CD4-positive, alpha-beta T cell (primary cell): ENCODE measurements at regions not wholly inside any gene's neighbourhood (a gene's known extent, or its start where the extent isn't known, plus 50 kb on each side); places are given as distances from the start of the nearest gene placed in this dataset.

ENCODE experiments used
- ATAC-seq: fragments of 200-7000 bp; cut with Tn5 transposase; one replicate; pipeline ENCODE4 v1.10.0; 2022; ENCODE audit warnings: mild to moderate bottlenecking; ENCODE audit not compliant: poor library complexity
- CTCF ChIA-PET: fragments of 350-600 bp; sonication (Branson Sonifier 250); formaldehyde crosslinking; loops from one replicate; lab custom pipeline; 2021; ENCODE audit warnings: antibody characterized with exemption, inconsistent platforms; lab: Charles Lee
- POLR2A ChIA-PET: fragments of 350-600 bp; sonication (Branson Sonifier 250); formaldehyde crosslinking; loops from one replicate; lab custom pipeline; 2021; ENCODE audit warnings: antibody characterized with exemption, inconsistent platforms; lab: Charles Lee
- DNase-seq, 14 experiments: peaks; one replicate each; pipeline ENCODE4 v3.0.0-alpha.2; 2013 to 2020; ENCODE audit warnings: mixed read lengths in 2 of 14
- H3K27ac ChIP-seq, 2 donors: one replicate each; pipeline versions ENCODE4 v1.5.1 to v1.7.0; 2013; ENCODE audit warnings: low read length in 2 of 2, low read depth in 1 of 2, mild to moderate bottlenecking in 1 of 2
- H3K27me3 ChIP-seq, 2 experiments: 1 replicate in 1 of 2; 2 replicates in 1 of 2; pipeline versions ENCODE4 v1.6.1 to v1.7.0; 2013; ENCODE audit warnings: low read length in 2 of 2, control low read depth in 1 of 2, mild to moderate bottlenecking in 1 of 2, moderate library complexity in 1 of 2; ENCODE audit not compliant: insufficient read depth in 2 of 2, control insufficient read depth in 1 of 2
- H3K36me3 ChIP-seq: one replicate; pipeline ENCODE4 v1.6.1; 2013; ENCODE audit warnings: low read length, control low read depth; ENCODE audit not compliant: insufficient read depth
- H3K4me1 ChIP-seq: one replicate; pipeline ENCODE4 v1.6.1; 2013; ENCODE audit warnings: low read length, control low read depth; ENCODE audit not compliant: insufficient read depth
- H3K4me3 ChIP-seq: one replicate; pipeline ENCODE4 v1.5.1; 2013; ENCODE audit warnings: mild to moderate bottlenecking, low read length, moderate library complexity
- H3K9me3 ChIP-seq, 2 experiments: 1 replicate in 1 of 2; 2 replicates in 1 of 2; pipeline versions ENCODE4 v1.6.1 to v1.7.0; 2013; ENCODE audit warnings: low read length in 2 of 2, mild to moderate bottlenecking in 2 of 2, control low read depth in 1 of 2, moderate library complexity in 1 of 2; ENCODE audit not compliant: control insufficient read depth in 1 of 2, insufficient read depth in 1 of 2
- H3K27ac Mint-ChIP-seq: one replicate; pipeline ENCODE4 v1.8.0; 2020; ENCODE audit warnings: mixed read lengths
- H3K27me3 Mint-ChIP-seq: one replicate; pipeline ENCODE4 v1.8.0; 2021; ENCODE audit warnings: mixed read lengths
- H3K36me3 Mint-ChIP-seq: one replicate; pipeline ENCODE4 v1.8.0; 2021; ENCODE audit warnings: low read depth, mixed read lengths
- H3K4me1 Mint-ChIP-seq: one replicate; pipeline ENCODE4 v1.8.0; 2021; ENCODE audit warnings: low read depth, mixed read lengths
- H3K4me3 Mint-ChIP-seq: one replicate; pipeline ENCODE4 v1.8.0; 2020; ENCODE audit warnings: mild to moderate bottlenecking, mixed read lengths
- H3K9me3 Mint-ChIP-seq: one replicate; pipeline ENCODE4 v1.8.0; 2020; ENCODE audit warnings: mixed read lengths
- CTCF ChIP-seq: fragments of 200-600 bp; IDR thresholded peaks from one replicate; pipeline ENCODE4 v1.8.0; 2022; ENCODE audit warnings: antibody characterized with exemption, mild to moderate bottlenecking
- intact Hi-C, 2 experiments: fragments of 100-400 bp; cut with DNase I in 1 of 2; cut with micrococcal nuclease in 1 of 2; formaldehyde crosslinking; loops; one replicate each; pipeline versions ENCODE4 v1.15.1 to v1.9.0; 2023 to 2025; cut with DNase I, micrococcal nuclease

GRCh38 chr18:40233931-40234616, 1721.0 kb upstream of the PIK3C3 start:
- no peak overlapping the region for H3K4me3 ChIP-seq
- no peaks in the 10 kb centered on the region for H3K36me3 ChIP-seq
- Mint-ChIP-seq H3K36me3 (no peaks in the 10 kb centered on the region), H3K27ac (no peak overlapping the region), H3K4me1 (no peaks in the 10 kb centered on the region), H3K9me3 (peaks cover 3% of the 10 kb centered on the region), H3K27me3 (no peaks in the 10 kb centered on the region), H3K4me3 (no peak overlapping the region)
- POLR2A ChIA-PET: no interaction called here
- H3K9me3 ChIP-seq: no peaks in the 10 kb centered on the region
- TF ChIP-seq CTCF: no peak
- intact Hi-C loops: no loop called here
- H3K27ac ChIP-seq: no peak overlapping the region
- no peaks in the 10 kb centered on the region for H3K27me3 ChIP-seq
- no peak for ATAC-seq
- no peaks in the 10 kb centered on the region for H3K4me1 ChIP-seq
- no peak for DNase-seq
- CTCF ChIA-PET: no interaction called here

GRCh38 chr18:40222776-40223175, 1732.3 kb upstream of the PIK3C3 start:
- Histone ChIP-seq H3K9me3 (no peaks in the 10 kb centered on the region), H3K27ac (no peak overlapping the region), H3K4me1 (no peaks in the 10 kb centered on the region), H3K36me3 (no peaks in the 10 kb centered on the region), H3K27me3 (no peaks in the 10 kb centered on the region), H3K4me3 (no peak overlapping the region)
- no peaks in the 10 kb centered on the region for H3K4me1 Mint-ChIP-seq
- no peak overlapping the region for H3K27ac Mint-ChIP-seq
- ChIA-PET CTCF (no interaction called here), POLR2A (no interaction called here)
- no peak for ATAC-seq
- no peak overlapping the region for H3K4me3 Mint-ChIP-seq
- H3K9me3 Mint-ChIP-seq: peaks cover 8% of the 10 kb centered on the region
- no peaks in the 10 kb centered on the region for H3K27me3 Mint-ChIP-seq
- no peaks in the 10 kb centered on the region for H3K36me3 Mint-ChIP-seq
- intact Hi-C loops: no loop called here
- no peak for DNase-seq
- no peak for TF ChIP-seq CTCF

- no peak overlapping the region for H3K27ac Mint-ChIP-seq
- H3K4me3 ChIP-seq: no peak overlapping the region
- CTCF ChIA-PET: no interaction called here
- no peaks in the 10 kb centered on the region for H3K36me3 Mint-ChIP-seq
- no peaks in the 10 kb centered on the region for H3K4me1 Mint-ChIP-seq
- ATAC-seq (no peak), DNase-seq (no peak)
- POLR2A ChIA-PET: no interaction called here
- no peaks in the 10 kb centered on the region for H3K36me3 ChIP-seq
- TF ChIP-seq CTCF: no peak
- no peaks in the 10 kb centered on the region for H3K27me3 ChIP-seq
- no peaks in the 10 kb centered on the region for H3K27me3 Mint-ChIP-seq
- intact Hi-C loops: no loop called here
- H3K9me3 ChIP-seq: no peaks in the 10 kb centered on the region
- no peak overlapping the region for H3K27ac ChIP-seq
- no peaks in the 10 kb centered on the region for H3K4me1 ChIP-seq
- H3K9me3 Mint-ChIP-seq: no peaks in the 10 kb centered on the region
- H3K4me3 Mint-ChIP-seq: no peak overlapping the region
Measured at GRCh38 chr18:40216856-40217255, 1738.2 kb upstream of the PIK3C3 start.
